Panc1 (cell line): ENCODE measurements at regions not wholly inside any gene's neighbourhood (a gene's known extent, or its start where the extent isn't known, plus 50 kb on each side); places are given as distances from the start of the nearest gene placed in this dataset.

Source experiments
- ATAC-seq: fragments of 200-7000 bp; cut with Tn5 transposase; 2 replicates; pipeline ENCODE4 v1.9.1; 2020; ENCODE audit warnings: mild to moderate bottlenecking, moderate library complexity
- BruUV-seq: library from RNA; stranded (reverse); fragments of 400-500 nt; replicated peaks from 2 replicates; lab custom pipeline; 2021; lab: Mats Ljungman, UMichigan
- CTCF ChIA-PET: fragments of 300-600 bp; sonication (Branson Sonifier 250); formaldehyde crosslinking; loops from one replicate; lab custom pipeline; 2022; ENCODE audit warnings: antibody characterized with exemption; lab: Charles Lee
- POLR2A ChIA-PET: fragments of 300-600 bp; sonication (Branson Sonifier 250); formaldehyde crosslinking; loops from one replicate; lab custom pipeline; 2022; ENCODE audit warnings: antibody characterized with exemption; lab: Charles Lee
- DNase-seq: peaks from one replicate; pipeline ENCODE4 v3.0.0-alpha.2; 2010; ENCODE audit warnings: low read depth, low spot score
- H3K27ac ChIP-seq: 2 replicates; pipeline ENCODE4 v1.5.1; 2011; ENCODE audit warnings: mild to moderate bottlenecking, low read length, inconsistent platforms
- H3K27me3 ChIP-seq: fragments of 200-500 bp; sonication (Bioruptor generic); 2 replicates; pipeline ENCODE4 v1.6.0; 2014; ENCODE audit warnings: low read length, inconsistent platforms; ENCODE audit not compliant: control insufficient read depth, insufficient read depth
- H3K36me3 ChIP-seq: fragments of 200-500 bp; sonication (Bioruptor generic); 2 replicates; pipeline ENCODE4 v1.5.1; 2014; ENCODE audit warnings: inconsistent platforms, mild to moderate bottlenecking, low read length, moderate library complexity; ENCODE audit not compliant: control insufficient read depth, insufficient read depth
- H3K4me1 ChIP-seq: 2 replicates; pipeline ENCODE4 v1.5.1; 2011; ENCODE audit warnings: inconsistent platforms, mild to moderate bottlenecking, low read length, moderate library complexity; ENCODE audit not compliant: control insufficient read depth, insufficient read depth
- H3K4me3 ChIP-seq, 2 experiments: 2 replicates each; pipeline ENCODE4 v1.5.1; 2011 to 2012; ENCODE audit warnings: low read depth in 2 of 2, low read length in 2 of 2, mild to moderate bottlenecking in 2 of 2, inconsistent platforms in 1 of 2, moderate library complexity in 1 of 2
- H3K9me3 ChIP-seq: fragments of 200-500 bp; sonication (Bioruptor generic); 2 replicates; pipeline ENCODE4 v1.5.1; 2014; ENCODE audit warnings: low read depth, mild to moderate bottlenecking, inconsistent platforms, low read length, moderate library complexity; ENCODE audit not compliant: control insufficient read depth, insufficient read depth
- POLR2AphosphoS5 ChIP-seq: IDR thresholded peaks from 2 replicates; pipeline ENCODE4 v1.6.1; 2012; ENCODE audit warnings: mild to moderate bottlenecking, low read depth, low read length, moderate library complexity
- SIN3A ChIP-seq: IDR thresholded peaks from 2 replicates; pipeline ENCODE4 v1.6.1; 2012; ENCODE audit warnings: low read depth, mild to moderate bottlenecking, low read length, moderate library complexity, borderline replicate concordance; ENCODE audit not compliant: insufficient read depth
- TCF7L2 ChIP-seq: IDR thresholded peaks from 2 replicates; pipeline ENCODE4 v1.6.1; 2011; ENCODE audit warnings: mild to moderate bottlenecking, low read depth, low read length, inconsistent platforms
- in situ Hi-C: cut with HindIII; loops from 2 replicates; pipeline ENCODE4 v1.10.0; 2016; ENCODE audit warnings: low sequenced_read_pairs, low pct_unique_long_range_greater_than_20kb
- intact Hi-C: fragments of 100-400 bp; cut with micrococcal nuclease; formaldehyde crosslinking; loops from one replicate; pipeline ENCODE4 v1.10.0; 2022; ENCODE audit not compliant: unreplicated experiment

- Histone ChIP-seq H3K4me3 (no peak overlapping the region), H3K4me1 (no peaks in the 10 kb centered on the region), H3K27ac (no peak overlapping the region), H3K36me3 (no peaks in the 10 kb centered on the region), H3K9me3 (no peaks in the 10 kb centered on the region), H3K27me3 (no peaks in the 10 kb centered on the region)
- intact Hi-C loops (no loop called here), in situ Hi-C loops (no loop called here)
- ATAC-seq, result no peak
- no peak for DNase-seq
- CTCF ChIA-PET, result no interaction called here
- TF ChIP-seq TCF7L2 (no peak), POLR2AphosphoS5 (no peak), SIN3A (no peak)
- no TSS peak for BruUV-seq
- POLR2A ChIA-PET, result no interaction called here
These were observed 812.2 kb upstream of the CT83 start for GRCh38 chrX:117274965-117275364.
